Central memory CD4-positive, alpha-beta T cell (primary cell): ENCODE measurements at regions not wholly inside any gene's neighbourhood (a gene's known extent, or its start where the extent isn't known, plus 50 kb on each side); places are given as distances from the start of the nearest gene placed in this dataset.
"Not testable (repeated sequence)": the region's sequence is repeated elsewhere in the genome, so short reads cannot be mapped to it uniquely, and the experiment has no call there.

Experiments
- DNase-seq: peaks from one replicate; pipeline ENCODE4 v3.0.0; 2022

GRCh38 chr3:115254492-115255196, 107.6 kb upstream of the ZBTB20 start:
- no peak for DNase-seq

DNA sequence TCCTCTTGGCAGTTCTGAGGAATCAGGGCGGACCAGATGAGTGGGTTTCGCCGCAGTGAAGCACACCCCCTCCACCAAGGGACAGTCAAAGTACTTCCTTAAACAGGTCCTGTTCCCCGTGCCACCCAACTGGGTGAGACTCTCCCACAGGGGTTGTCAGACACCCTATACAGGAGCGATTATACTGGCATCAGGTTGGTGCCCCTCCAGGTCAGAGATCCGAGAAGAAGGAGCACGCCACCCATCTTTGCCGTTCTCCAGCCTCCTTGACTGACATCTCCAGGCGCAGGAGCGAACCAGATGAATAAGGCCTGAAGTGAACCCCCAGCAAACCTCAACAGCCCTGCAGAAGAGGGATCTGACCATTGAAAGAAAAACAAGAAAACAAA, 108.1 kb upstream of the ZBTB20 start:
- no peak for DNase-seq

DNA sequence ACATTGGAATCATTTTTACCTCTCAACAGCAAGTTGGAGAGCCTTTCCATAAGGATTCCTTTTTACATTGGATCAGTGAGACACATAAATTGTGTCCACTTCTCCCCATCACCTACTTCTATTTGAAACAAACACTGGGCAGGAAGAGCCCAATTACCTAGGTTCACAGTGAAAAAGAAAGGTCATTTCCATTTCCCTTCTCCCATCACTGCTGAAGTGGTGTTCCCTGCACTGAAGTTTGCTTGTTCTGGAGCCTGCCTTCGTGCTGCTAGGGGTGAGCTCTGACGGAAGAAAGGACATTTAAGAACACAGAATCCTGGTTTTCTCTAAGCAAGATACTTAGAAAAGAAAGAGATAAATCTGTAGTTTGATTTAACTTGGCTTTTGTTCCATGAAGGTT, 123.8 kb upstream of the ZBTB20 start:
- DNase-seq = no peak

DNA sequence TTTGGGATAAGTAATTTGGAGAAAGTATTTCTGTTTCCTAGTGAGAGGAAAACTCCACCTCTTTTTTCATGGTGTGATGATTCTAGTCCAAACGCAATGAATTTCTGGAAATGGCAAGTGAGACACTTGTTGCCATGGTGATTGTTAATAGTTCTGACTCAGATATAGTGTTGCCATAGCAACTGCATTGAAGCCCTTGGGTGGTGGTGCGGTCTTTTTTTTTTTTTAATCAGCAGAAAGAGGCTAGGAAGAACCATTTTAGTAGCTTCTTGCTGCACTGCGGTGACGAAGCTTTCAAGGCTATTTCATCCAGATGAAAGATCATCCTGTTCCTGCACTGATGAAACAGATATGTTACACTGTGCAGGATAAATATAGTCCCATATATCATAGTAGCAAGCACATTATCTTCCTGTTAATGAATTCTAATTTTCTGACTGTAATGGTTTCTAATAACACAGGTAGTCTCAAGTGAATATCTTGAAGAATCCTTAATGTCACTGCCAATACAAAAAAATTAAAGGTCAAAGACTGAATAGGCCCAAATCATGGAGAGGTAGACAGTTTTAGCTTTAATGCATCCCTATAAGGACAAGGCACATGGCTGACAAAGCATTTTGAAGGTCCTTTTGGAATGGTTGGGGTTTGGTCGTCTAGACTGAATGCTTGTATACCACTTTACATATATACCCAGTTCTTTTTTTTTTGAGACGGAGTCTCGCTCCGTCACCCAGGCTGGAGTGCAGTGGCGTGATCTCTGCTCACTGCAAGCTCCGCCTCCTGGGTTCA, 125.1 kb upstream of the ZBTB20 start:
- DNase-seq = no peak

- no peak for DNase-seq
These were observed 128.8 kb upstream of the ZBTB20 start for GRCh38 chr3:115275896-115276295.

DNA sequence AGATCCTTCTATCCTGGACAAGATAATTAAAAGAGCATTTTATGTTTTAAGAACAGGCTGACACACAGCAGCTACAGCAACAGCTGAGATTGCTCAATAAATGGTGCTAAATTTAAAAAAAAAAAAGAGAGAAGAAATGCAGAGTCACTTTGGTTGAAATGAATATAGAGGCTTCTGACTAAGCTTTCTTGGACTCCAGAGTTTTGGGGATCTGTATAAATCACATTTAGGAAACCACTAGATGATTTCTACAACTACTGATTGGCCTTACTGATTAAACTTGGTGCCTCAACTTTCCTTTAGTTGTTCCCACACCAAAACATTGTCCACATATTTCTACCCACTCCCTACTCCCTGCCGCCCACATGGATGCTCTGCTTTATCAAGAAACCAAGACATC, 132.9 kb upstream of the ZBTB20 start:
- DNase-seq = no peak

DNA sequence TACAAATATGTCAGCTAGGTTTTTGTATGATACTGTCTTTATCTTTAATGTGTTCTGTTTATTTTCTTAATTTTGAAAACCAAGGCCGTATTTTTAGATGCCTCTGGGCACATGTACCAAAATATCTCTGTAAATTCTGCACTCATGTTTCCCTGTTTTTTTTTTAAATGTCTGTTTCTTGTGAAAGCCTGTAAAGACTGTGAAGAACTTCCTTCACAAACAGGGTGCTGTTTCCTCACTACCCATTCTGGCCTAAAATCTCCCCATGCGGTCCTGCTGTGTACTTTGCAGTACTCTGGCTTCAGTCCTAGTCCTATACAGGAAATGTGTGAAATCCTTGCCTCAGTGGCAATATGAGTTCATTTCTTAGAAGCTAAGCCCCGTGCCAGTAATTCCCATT, 133.4 kb upstream of the ZBTB20 start:
- DNase-seq = no peak

DNA sequence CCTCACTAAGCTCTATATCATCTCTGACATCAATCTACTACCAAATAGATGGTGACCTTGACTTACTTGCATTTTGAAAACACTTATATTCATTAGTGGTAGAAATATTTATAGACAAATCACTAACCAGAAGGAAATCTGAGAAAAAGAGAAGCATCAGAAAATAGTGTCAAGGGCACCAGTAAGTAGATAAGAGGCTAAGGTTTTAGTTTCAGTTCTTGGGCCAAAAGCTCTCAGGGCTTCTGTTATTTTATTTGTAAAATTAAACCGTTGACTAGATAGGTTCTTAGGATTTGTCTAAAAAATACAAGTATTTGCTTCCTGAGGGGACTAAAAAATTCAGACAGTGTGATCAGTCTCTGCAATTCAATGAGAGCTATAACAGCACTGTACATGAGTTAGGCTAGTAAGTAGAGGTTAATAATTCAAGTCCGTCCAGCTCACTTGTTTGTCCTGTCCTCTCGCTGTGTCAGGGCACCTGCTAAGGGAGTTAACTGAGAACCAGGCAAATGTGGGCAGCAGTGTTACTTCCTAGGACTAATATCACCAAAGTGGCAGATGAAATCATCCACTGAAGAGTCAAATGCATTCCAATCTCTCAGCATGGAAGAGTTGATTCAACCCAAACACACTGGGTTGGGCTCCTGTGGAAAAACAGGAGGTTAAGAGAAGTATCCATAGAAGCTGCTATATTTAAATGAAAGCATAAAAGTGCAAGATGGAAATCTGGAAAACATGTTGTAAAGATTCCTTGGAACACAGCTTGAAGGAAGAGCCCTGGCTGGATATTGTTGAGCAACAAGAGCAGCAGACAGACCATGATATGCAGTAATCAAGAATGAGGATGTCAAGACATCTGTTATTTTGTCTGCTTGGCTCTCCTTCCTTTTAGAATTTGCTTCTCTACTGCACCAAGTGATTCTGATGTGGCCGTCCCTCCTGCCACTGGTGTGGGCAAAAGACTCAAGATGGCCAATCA, 134.9 kb upstream of the ZBTB20 start:
- no peak for DNase-seq

DNA sequence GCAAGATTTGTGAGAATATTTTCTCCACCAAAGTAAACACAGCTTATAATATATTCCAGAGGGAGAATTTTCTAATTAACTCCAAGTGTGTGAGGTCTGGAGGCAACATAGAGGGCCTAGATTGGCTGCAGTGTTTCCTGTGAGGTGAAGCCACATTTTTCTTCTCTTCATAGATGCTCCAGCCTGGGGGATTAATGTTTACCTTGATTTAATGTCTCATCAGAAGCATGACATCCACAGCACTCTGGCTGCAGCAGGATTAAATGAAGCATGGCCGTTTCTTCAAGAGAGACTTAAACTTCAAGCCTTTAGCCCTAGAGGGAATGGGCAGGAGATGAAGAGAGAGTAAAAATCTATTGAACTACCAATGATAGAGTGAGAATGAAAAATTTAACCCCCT, 137.9 kb upstream of the ZBTB20 start:
- DNase-seq = no peak

- no peak for DNase-seq
These were observed 139.6 kb upstream of the ZBTB20 start for GRCh38 chr3:115286529-115287197.

DNA sequence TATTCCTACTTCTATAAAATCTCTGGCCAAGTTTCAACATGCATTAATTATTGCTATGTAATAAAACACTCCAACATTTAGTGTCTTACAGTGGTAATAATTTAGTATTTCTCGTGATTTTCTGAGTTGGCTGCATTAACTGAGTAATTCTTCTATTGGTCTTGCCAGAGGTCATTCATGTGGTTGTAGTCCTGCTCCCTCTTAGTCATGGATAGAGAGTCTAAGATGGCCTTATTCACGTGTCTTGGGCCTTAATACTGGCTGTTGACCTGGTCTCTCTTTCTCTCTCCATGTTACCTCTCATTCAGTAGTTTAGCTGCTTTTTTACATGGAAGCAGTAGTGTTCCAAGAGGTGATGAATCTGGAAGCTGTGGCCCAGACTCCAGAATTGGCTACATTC, 140.1 kb upstream of the ZBTB20 start:
- DNase-seq = no peak

DNA sequence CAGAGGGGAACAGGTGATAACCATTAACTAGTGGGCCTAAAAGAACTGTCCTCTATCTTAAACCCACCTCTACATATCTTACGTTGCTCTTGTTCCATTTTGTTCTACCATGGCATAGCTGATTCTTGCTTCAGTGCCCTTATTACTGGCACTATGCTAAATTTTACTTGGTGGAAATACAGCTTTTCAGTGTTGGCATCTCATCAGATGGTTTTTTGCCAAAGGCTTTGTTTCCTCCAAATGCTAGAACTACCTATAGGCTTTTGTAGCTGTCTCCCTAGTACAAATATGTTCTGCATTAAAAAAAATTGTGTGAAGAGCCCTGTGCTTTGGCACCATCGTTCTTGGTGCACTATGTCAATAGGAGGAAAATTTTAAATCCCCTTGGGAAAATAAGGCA, 145.0 kb upstream of the ZBTB20 start:
- no peak for DNase-seq

GRCh38 chr3:115292677-115293165, 145.6 kb upstream of the ZBTB20 start:
- no peak for DNase-seq

DNA sequence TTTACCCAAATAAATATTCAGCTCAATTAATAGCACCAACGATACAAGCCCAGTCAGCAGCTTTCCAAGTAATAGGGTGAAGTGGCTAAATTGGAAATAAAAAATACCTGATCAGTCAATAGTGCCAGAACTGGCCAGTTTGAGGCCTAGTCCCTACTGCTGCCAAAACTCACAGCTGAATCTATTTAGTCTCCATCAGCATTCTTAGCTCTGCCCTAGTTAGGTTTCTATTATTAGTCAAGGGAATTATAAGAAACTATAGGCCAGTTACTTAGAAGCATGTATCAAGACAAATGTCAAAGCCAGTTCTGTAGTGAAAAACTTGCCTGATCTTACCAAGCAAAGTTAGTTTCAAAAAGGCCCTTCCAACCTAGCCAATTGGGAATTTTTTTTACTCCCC, 146.2 kb upstream of the ZBTB20 start:
- DNase-seq = no peak

- DNase-seq = no peak
These were observed 154.3 kb upstream of the ZBTB20 start for GRCh38 chr3:115301364-115301860.

DNA sequence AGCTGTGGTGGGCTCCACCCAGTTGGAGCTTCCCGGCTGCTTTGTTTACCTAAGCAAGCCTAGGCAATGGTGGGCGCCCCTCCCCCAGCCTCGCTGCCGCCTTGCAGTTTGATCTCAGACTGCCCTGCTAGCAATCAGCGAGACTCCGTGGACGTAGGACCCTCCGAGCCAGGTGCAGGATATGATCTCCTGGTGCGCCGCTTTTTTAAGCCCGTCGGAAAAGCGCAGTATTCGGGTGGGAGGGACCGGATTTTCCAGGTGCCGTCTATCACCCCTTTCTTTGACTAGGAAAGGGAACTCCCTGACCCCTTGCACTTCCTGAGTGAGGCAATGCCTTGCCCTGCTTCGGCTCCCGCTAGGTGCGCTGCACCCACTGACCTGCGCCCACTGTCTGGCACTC, 170.9 kb upstream of the ZBTB20 start:
- DNase-seq = not testable (repeated sequence)

- no peak for DNase-seq
These were observed 174.3 kb upstream of the ZBTB20 start for GRCh38 chr3:115321400-115321805.

GRCh38 chr3:115322901-115323300, 175.8 kb upstream of the ZBTB20 start:
- no peak for DNase-seq

GRCh38 chr3:115323380-115323779, 176.3 kb upstream of the ZBTB20 start:
- DNase-seq = no peak

DNA sequence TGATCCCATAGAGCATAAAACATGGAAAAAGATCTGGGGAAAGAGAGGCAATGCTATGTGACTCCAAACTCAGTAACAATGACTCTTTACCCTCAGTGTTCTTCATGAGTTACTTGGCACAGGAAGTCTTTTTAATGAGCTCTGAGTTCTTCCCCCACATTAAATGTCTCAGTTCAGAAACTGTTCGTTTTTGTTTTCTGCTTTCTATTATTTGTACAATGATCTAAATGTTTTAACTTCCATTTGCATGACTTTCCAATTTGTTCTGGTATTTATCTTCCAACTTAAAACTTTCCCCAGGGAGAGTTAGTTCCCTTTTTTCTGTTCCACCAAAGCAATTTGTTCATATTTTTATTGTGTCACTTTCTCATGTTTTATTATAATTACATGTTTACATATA, 177.0 kb upstream of the ZBTB20 start:
- DNase-seq = no peak

DNA sequence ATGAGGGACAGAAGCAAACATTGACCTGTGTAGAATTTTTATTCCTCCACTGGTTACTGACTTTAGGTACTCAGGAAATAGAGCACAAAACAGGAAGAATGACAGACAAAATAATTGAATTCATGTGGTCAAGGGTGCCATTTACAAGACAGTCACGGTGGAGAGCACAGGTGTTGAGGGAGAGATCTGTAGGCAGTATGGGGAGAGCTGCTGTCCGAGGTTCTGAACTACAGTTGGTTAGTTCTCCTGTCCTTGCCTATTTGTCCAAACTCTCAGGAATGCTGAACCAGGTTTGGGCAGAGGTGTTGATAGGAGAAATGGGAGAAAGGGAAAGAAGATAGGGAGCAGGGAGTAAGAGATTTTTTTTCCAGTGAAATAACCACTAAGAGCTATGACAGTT, 178.5 kb upstream of the ZBTB20 start:
- no peak for DNase-seq

- DNase-seq = no peak
These were observed 183.3 kb upstream of the ZBTB20 start for GRCh38 chr3:115330430-115330829.
